Skeletal muscle satellite cell (primary cell): ENCODE measurements at regions not wholly inside any gene's neighbourhood (a gene's known extent, or its start where the extent isn't known, plus 50 kb on each side); places are given as distances from the start of the nearest gene placed in this dataset.
A peak's percentile ranks its signal among the peaks of the same experiment; 100 is the strongest.
"Not testable (repeated sequence)": the region's sequence is repeated elsewhere in the genome, so short reads cannot be mapped to it uniquely, and the experiment has no call there.

Experiments
- H3K27me3 ChIP-seq: 2 replicates; pipeline ENCODE4 v1.7.0; 2013; ENCODE audit warnings: low read length; ENCODE audit not compliant: control insufficient read depth, insufficient read depth
- H3K36me3 ChIP-seq: 2 replicates; pipeline ENCODE4 v1.7.0; 2013; ENCODE audit warnings: mild to moderate bottlenecking, control low read depth, low read length; ENCODE audit not compliant: insufficient read depth
- H3K4me1 ChIP-seq: 2 replicates; pipeline ENCODE4 v1.7.0; 2013; ENCODE audit warnings: low read length; ENCODE audit not compliant: control insufficient read depth, insufficient read depth
- H3K4me2 ChIP-seq: 2 replicates; pipeline ENCODE4 v1.7.0; 2013; ENCODE audit warnings: mild to moderate bottlenecking, low read length
- H3K4me3 ChIP-seq: 2 replicates; pipeline ENCODE4 v1.7.0; 2013; ENCODE audit warnings: low read length
- H3K9ac ChIP-seq: 2 replicates; pipeline ENCODE4 v1.7.0; 2013; ENCODE audit warnings: mild to moderate bottlenecking, low read depth, low read length, moderate library complexity
- H3K9me3 ChIP-seq: replicated peaks from 2 replicates; pipeline ENCODE4 v1.7.0; 2013; ENCODE audit warnings: mild to moderate bottlenecking, control low read depth, low read length

DNA sequence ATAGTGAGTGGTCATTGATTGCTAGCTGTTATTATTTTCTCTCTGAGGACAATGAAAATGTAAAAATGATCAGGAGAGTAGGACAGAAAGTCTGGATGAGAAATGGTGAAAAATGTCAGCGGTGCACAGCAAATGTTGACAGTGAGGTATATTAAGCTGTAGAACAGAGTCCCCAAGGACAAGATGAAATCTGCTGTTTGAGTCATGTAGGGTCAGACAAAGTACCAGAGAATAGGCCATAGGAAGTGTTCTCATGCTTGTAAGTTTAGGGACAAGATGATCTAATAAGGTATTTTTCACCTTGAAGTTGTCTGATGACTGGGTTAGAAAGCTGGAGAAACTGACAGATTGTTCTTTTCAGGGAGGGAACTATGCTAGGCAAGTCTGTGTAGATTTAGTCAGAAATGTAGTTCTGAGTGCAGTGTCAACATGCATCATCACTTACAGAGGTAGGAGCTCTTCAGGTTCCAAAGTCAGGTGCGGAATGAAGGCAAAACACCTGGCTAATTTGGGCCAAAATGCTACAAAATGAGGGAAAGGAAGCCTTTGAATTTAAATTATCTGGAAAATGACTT, 369.3 kb downstream of the DLEU7 start:
- H3K9me3 ChIP-seq = no peaks in the 10 kb centered on the region
- no peaks in the 10 kb centered on the region for H3K36me3 ChIP-seq
- no peak overlapping the region for H3K9ac ChIP-seq
- H3K4me1 ChIP-seq = no peaks in the 10 kb centered on the region
- H3K4me3 ChIP-seq = no peak overlapping the region
- peaks cover 5% of the 10 kb centered on the region for H3K27me3 ChIP-seq
- no peak overlapping the region for H3K4me2 ChIP-seq

DNA sequence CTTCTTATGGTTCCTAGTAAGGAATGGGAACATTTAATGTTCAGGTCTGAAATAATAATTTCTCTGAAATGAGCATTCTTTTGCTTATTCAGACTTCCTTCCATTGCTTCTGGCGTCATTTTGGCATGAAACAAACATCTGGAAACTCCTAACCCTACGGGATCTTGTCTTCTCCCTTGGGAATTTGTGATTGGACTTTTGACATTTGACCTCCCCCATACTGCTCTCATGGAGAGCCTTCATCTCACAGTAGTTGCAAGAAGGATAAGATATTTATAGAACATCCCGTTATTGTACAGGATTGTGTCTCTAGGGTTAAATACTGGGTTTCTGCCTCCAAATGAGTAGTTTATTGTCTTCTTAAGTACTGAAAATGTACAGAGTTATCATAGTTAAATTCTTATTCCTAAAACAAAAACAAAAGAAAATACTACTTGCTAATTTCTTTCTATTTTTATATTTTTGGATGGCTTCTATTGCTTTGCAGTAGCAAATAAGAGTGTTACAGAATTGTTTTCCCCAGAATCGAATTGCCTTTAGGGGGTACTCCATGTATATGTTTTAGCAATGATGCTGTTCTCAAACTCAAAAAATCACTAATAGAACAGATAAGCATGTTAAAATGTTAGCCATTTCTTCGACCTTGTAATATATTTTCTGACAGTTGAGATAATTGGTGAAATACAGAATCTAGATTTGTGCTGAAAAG, 366.8 kb downstream of the DLEU7 start:
- Histone ChIP-seq H3K9me3 (no peaks in the 10 kb centered on the region), H3K27me3 (peaks cover 5% of the 10 kb centered on the region), H3K4me1 (no peaks in the 10 kb centered on the region), H3K4me3 (no peak overlapping the region), H3K36me3 (no peaks in the 10 kb centered on the region), H3K9ac (no peak overlapping the region), H3K4me2 (no peak overlapping the region)

DNA sequence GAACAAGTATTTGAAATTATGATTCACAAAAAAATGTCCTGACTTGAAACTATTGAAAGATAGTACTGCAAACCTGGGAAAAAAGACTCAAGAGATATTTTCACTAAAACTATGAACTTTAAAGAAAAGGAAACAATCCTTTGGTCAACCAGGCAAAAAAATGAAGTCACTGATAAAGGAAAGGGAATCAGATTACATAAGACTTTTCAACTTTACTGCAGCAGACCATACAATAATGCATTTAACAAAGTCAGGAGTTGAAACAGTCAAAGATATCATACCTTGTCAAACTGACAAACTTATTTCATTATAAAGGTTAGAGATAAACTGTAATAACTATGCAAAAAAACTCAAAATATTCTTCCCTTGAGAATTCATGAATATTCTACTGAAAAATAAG, 361.6 kb downstream of the DLEU7 start:
- H3K36me3 ChIP-seq = no peaks in the 10 kb centered on the region
- no peaks in the 10 kb centered on the region for H3K9me3 ChIP-seq
- peaks cover 5% of the 10 kb centered on the region for H3K4me1 ChIP-seq
- H3K9ac ChIP-seq = no peak overlapping the region
- H3K27me3 ChIP-seq = no peaks in the 10 kb centered on the region
- no peak overlapping the region for H3K4me2 ChIP-seq
- no peak overlapping the region for H3K4me3 ChIP-seq

DNA sequence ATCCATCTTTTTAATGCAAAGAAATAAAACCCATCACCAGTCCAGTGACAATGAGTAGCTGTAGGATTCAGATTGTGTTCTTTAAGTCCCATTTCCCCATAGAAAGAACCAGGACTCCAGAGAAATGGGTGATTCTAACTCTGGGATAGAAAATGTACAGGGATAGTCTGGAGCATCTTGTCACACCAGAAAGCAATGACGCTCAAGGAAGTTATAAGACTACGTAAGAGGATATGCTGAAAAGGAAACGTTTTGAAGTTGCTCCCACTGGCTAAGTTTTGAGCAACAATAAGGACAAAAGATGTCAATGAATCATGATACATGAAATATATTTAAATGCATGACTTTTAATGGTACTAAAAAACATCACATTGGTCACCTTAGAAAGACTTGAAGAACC, 360.1 kb downstream of the DLEU7 start:
- no peak overlapping the region for H3K9ac ChIP-seq
- no peak overlapping the region for H3K4me3 ChIP-seq
- H3K9me3 ChIP-seq = no peaks in the 10 kb centered on the region
- H3K27me3 ChIP-seq = no peaks in the 10 kb centered on the region
- H3K36me3 ChIP-seq = no peaks in the 10 kb centered on the region
- no peak overlapping the region for H3K4me2 ChIP-seq
- H3K4me1 ChIP-seq = peaks cover 5% of the 10 kb centered on the region

DNA sequence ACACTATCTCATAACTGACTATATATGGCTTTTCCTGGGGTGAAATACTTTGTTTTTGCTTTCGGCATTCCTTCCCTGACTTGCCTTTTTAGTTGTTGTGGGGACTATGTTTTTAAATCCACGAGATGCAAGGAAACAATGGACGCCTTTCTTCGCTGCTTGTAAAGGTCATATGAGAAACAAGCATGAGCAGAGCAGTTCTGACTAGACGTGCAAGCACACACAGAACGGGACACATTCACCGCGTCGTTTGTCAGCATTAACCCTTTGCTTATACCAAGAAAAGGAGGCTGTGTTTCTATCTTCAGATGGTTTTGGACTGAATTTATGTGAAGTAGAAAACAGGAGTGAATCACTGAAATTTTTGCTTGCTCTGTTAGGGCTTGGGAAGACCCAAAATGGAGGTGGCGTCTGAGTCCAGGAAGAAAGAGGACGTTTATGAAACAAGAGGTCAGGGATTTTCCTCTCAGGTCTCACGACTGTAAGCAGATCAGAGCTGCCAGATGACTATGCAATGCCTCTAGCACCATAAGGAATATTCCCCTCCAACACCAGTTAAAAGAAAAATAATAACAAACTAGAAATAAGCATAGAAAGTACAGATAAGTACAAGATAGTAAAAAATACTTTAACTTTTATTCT, 358.9 kb downstream of the DLEU7 start:
- no peak overlapping the region for H3K4me3 ChIP-seq

DNA sequence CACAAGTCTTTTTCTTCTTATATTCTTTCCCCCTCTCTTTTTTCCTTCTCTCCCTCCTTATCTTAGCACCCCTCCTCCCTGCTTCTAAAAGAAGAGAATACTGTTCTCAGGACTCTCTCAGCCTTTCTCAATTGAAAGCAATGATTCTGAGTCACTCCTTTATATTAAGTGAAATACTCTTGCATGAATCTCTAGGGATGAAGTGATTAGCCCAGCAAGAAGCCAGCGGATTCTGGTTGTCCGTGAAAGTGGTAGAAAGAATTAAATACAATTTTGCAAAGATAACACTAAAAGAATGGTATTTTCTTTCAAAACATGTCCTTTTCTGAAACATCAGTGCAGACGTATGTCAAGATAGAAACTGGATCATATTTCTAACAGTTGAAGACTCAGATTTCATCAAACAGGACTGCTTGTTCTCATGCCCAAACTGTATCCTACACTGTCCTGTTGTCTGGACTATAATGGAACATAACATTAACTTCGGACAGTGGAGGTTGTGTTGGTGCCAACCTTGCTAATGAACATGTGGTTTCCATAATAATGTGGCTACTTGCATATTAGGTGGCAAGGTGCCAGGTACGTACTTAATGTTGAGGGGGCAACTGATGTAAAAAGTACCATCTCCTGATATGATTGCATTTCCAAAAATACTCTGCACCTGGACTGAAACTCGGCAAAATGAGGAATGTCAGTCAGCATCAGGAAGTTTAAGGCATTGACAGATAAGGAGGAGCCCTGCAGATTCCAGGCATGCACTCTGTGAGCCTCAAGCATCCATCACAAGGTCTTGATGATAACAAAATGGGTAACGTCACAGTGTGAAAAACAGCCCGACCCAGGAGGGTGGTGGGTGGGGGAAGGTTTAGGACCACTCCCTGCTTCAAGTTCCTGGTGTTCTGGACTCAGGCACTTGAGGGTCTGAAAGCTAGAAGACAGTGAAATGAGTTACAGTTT, 357.2 kb downstream of the DLEU7 start:
- Histone ChIP-seq H3K4me1 (peaks cover 5% of the 10 kb centered on the region), H3K4me2 (peak overlapping the region; percentile 53), H3K4me3 (no peak overlapping the region), H3K27me3 (no peaks in the 10 kb centered on the region), H3K9me3 (no peaks in the 10 kb centered on the region), H3K9ac (no peak overlapping the region), H3K36me3 (no peaks in the 10 kb centered on the region)

More for the DNA sequence above, 358.9 kb downstream of the DLEU7 start:
- H3K9ac ChIP-seq = no peak overlapping the region
- no peaks in the 10 kb centered on the region for H3K36me3 ChIP-seq
- H3K9me3 ChIP-seq = no peaks in the 10 kb centered on the region
- H3K4me1 ChIP-seq = peaks cover 5% of the 10 kb centered on the region
- no peaks in the 10 kb centered on the region for H3K27me3 ChIP-seq
- H3K4me2 ChIP-seq = no peak overlapping the region

DNA sequence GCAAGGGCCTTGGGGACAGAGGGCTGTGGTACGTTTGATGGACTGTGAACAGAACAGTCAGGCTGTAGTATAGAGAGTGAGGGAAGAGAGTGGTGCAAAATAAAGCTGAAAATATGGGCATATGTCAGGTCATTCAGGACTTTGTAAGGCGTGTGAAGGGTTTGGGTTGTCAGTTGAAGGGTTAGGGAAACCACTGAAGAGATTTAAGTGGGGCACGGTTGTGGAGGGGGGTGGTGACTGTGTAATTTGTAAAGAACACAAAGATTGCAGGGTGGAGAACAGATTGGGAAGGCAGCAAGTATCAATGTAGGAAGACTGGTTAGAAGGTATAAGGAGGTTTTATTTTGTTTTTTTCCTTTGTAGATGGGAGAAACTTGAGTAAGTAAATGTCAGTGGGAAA, 349.8 kb downstream of the DLEU7 start:
- Histone ChIP-seq H3K4me3 (no peak overlapping the region), H3K36me3 (no peaks in the 10 kb centered on the region), H3K4me2 (no peak overlapping the region), H3K4me1 (no peaks in the 10 kb centered on the region), H3K27me3 (peaks cover 6% of the 10 kb centered on the region), H3K9me3 (no peaks in the 10 kb centered on the region), H3K9ac (no peak overlapping the region)

DNA sequence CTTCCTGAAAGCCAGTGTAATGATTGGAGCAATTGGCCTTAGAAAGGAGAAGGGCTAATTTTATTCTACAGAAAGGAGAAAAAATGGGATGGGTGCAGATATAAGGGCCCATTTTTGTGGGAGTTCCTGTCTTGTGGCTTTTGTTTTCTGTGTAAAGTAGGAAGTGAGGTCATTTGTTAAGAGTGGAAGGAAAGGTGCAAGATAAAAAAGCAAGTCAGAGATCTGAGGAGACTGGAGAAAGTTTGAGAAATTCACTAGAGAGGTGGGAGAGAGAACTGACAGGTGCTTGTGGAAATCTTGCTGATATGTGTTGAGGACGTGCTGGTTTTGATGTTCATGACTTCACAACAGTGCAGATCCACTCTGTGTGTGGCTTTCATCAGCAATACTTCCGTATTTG, 349.4 kb downstream of the DLEU7 start:
- H3K9me3 ChIP-seq = no peaks in the 10 kb centered on the region
- no peak overlapping the region for H3K4me3 ChIP-seq
- peaks cover 6% of the 10 kb centered on the region for H3K27me3 ChIP-seq
- no peak overlapping the region for H3K9ac ChIP-seq
- no peaks in the 10 kb centered on the region for H3K4me1 ChIP-seq
- H3K4me2 ChIP-seq = no peak overlapping the region
- no peaks in the 10 kb centered on the region for H3K36me3 ChIP-seq

DNA sequence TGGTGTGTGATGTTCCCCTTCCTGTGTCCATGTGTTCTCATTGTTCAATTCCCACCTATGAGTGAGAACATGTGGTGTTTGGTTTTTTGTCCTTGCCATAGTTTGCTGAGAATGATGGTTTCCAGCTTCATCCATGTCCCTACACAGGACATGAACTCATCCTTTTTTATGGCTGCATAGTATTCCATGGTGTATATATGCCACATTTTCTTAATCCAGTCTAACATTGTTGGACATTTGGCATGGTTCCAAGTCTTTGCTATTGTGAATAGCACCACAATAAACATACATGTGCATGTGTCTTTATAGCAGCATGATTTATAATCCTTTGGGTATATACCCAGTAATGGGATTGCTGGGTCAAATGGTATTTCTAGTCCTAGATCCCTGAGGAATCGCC, 340.3 kb downstream of the DLEU7 start:
- not testable (repeated sequence) for H3K36me3 ChIP-seq, H3K4me1 ChIP-seq, H3K4me3 ChIP-seq, H3K9ac ChIP-seq, H3K9me3 ChIP-seq, H3K27me3 ChIP-seq, H3K4me2 ChIP-seq

DNA sequence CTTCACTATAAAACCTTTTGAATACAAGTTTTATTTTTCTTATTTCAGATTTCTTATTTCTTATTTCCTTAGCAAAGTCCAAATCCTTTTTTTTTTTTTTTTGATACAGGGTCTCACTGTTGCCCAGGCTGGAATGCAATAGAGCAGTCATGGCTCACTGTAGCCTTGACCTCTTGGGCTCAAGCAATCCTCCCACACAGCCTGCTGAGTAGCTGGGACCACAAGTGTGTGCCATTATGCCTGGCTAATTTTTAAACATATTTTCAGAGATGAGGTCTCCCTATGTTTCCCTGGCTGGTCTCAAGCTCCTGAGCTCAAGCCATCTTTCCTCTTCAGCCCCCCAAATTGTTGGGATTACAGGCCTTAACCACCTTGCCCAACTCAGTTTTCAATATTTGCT, 334.3 kb downstream of the DLEU7 start:
- Histone ChIP-seq H3K36me3 (no peaks in the 10 kb centered on the region), H3K4me2 (no peak overlapping the region), H3K27me3 (no peaks in the 10 kb centered on the region), H3K4me1 (peaks cover 18% of the 10 kb centered on the region), H3K9me3 (no peaks in the 10 kb centered on the region), H3K4me3 (no peak overlapping the region), H3K9ac (no peak overlapping the region)

DNA sequence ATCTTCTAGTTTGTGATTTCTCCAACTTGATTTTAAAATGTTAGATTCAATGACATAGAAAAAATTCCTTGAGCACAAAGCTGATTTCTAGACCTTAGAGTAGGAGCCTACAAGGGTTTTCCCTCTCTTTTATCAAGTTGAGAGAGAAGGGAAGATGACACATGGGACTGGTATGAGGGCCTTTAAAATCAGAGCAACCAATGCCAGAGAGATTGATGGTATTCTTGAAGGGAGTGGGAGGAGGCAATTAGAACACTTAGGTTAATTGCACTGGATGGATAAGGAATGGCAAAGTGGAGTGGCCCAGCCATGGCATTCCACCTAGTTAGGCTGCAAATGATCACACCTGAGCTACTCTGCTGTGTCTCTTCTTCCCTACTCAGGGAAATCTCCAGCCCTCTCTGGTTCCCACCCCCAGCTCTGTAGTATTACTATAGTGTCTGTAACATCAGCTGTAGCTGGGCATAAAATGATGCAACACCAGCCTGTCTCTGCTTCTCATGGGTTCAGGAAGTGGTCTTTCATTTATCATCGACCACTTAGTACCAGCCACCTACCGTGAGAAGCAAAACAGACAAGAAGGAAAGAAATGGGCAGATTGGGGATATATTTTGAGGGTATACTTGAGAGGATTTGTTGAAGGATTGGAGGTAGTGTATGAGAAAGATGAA, 333.6 kb downstream of the DLEU7 start:
- H3K9me3 ChIP-seq = no peaks in the 10 kb centered on the region
- no peaks in the 10 kb centered on the region for H3K27me3 ChIP-seq
- H3K36me3 ChIP-seq = no peaks in the 10 kb centered on the region
- H3K4me3 ChIP-seq = no peak overlapping the region
- H3K4me1 ChIP-seq = peaks cover 18% of the 10 kb centered on the region
- H3K9ac ChIP-seq = no peak overlapping the region
- H3K4me2 ChIP-seq = no peak overlapping the region
